Psoas muscle (tissue), 7 donors: ENCODE measurements at regions not wholly inside any gene's neighbourhood (a gene's known extent, or its start where the extent isn't known, plus 50 kb on each side); places are given as distances from the start of the nearest gene placed in this dataset.

ENCODE experiments used
- ATAC-seq, 4 donors: fragments of 200-7000 bp; cut with Tn5 transposase; one replicate each; pipeline ENCODE4 v1.9.1; 2020; ENCODE audit warnings: moderate library complexity in 3 of 4, mild to moderate bottlenecking in 2 of 4
- DNase-seq, 2 donors: peaks; one replicate each; pipeline ENCODE4 v3.0.0-alpha.2; 2020
- H3K27ac ChIP-seq: fragments of 200-600 bp; one replicate; pipeline ENCODE4 v1.8.0; 2022
- H3K27me3 ChIP-seq, 3 donors: fragments of 200-600 bp in 1 of 3; one replicate each; pipeline versions ENCODE4 v1.6.1 to v1.8.0; 2013 to 2022; ENCODE audit warnings: low read length in 2 of 3, mild to moderate bottlenecking in 2 of 3, moderate library complexity in 1 of 3; ENCODE audit not compliant: insufficient read depth in 3 of 3
- H3K36me3 ChIP-seq, 2 donors: fragments of 200-600 bp in 1 of 2; one replicate each; pipeline versions ENCODE4 v1.6.1 to v1.8.0; 2013 to 2022; ENCODE audit warnings: low read depth in 1 of 2, mild to moderate bottlenecking in 1 of 2, moderate library complexity in 1 of 2; ENCODE audit not compliant: insufficient read depth in 1 of 2
- H3K4me1 ChIP-seq: fragments of 200-600 bp; one replicate; pipeline ENCODE4 v1.8.0; 2022
- H3K4me3 ChIP-seq: fragments of 200-600 bp; one replicate; pipeline ENCODE4 v1.8.0; 2022; ENCODE audit warnings: mild to moderate bottlenecking
- H3K9me3 ChIP-seq: fragments of 200-600 bp; one replicate; pipeline ENCODE4 v1.8.0; 2022
- CTCF ChIP-seq: fragments of 200-600 bp; IDR thresholded peaks from one replicate; pipeline ENCODE4 v1.8.0; 2022; ENCODE audit warnings: antibody characterized with exemption
- WGBS, 3 donors: extraction: QIAGEN DNeasy Blood & Tissue Kit; methylation state at CpG; one replicate each; pipeline versions ENCODE4 v1.1.6 to v1.1.7; 2013; 5-methylcytosine and 5-hydroxymethylcytosine counted together
- intact Hi-C, 2 donors: fragments of 100-400 bp; cut with DNase I; formaldehyde crosslinking; loops; one replicate each; pipeline versions ENCODE4 v1.11.0 to v1.14.2; 2022
- donor health status: healthy with polysubstance abuse.
- donor health status: DM: no; HTN: no; CAD: no; lungs with moderate emphysema.
- donor health status: Bipolar disorder and iron deficiency.
- donor health status: healthy.
- donor health status: DM: yes; HTN: yes; CAD: no.
- donor health status: DM: no; HTN: no; CAD: no.
- donor health status: DM: yes; HTN: yes; CAD: no.

GRCh38 chr5:117337064-117337749, 762.6 kb upstream of the SEMA6A start:
- Histone ChIP-seq H3K36me3 (no peaks in the 10 kb centered on the region), H3K4me3 (no peak overlapping the region), H3K27ac (no peak overlapping the region), H3K9me3 (no peaks in the 10 kb centered on the region), H3K4me1 (no peaks in the 10 kb centered on the region), H3K27me3 (no peaks in the 10 kb centered on the region)
- DNase-seq: no peak
- no peak for ATAC-seq
- TF ChIP-seq CTCF: no peak
- intact Hi-C loops: no loop called here
- WGBS, 3 donors: 67 to 82% (median 72%) methylated on average over 4 of the region's 4 CpGs

GRCh38 chr5:117336208-117336607, 761.6 kb upstream of the SEMA6A start:
- intact Hi-C loops: no loop called here
- 83 to 93% (median 85%) methylated on average over 3 of the region's 3 CpGs for whole genome bisulfite sequencing, 3 donors
- no peaks in the 10 kb centered on the region for H3K27me3 ChIP-seq
- H3K4me3 ChIP-seq: no peak overlapping the region
- H3K36me3 ChIP-seq: no peaks in the 10 kb centered on the region
- ATAC-seq (no peak), DNase-seq (no peak)
- no peak overlapping the region for H3K27ac ChIP-seq
- H3K4me1 ChIP-seq: no peaks in the 10 kb centered on the region
- no peaks in the 10 kb centered on the region for H3K9me3 ChIP-seq
- no peak for TF ChIP-seq CTCF

DNA sequence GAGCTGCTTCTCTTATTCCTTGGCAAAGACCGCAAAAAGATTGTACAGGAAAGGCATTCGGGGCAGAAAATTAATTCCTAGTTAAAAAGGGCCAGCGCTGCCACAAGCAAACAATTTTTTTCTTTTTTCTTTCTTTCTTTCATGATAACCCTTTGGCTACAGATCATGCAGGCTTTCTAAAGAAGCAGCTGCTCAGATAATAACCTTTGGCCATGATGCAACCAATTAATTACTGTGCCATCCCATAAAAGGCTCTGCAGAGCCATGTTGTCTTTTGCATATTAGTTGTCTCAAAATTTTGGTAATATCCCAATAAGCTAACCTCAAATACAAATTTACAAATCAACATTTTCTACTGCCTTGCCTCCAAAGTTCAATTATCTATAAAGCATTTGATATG, 758.4 kb upstream of the SEMA6A start:
- ATAC-seq (no peak), DNase-seq (no peak)
- 49 to 74% (median 57%) methylated on average over 3 of the region's 3 CpGs for WGBS, 3 donors
- Histone ChIP-seq H3K4me1 (no peaks in the 10 kb centered on the region), H3K4me3 (no peak overlapping the region), H3K27ac (no peak overlapping the region), H3K9me3 (no peaks in the 10 kb centered on the region), H3K27me3 (no peaks in the 10 kb centered on the region), H3K36me3 (no peaks in the 10 kb centered on the region)
- intact Hi-C loops: no loop called here
- TF ChIP-seq CTCF: no peak

DNA sequence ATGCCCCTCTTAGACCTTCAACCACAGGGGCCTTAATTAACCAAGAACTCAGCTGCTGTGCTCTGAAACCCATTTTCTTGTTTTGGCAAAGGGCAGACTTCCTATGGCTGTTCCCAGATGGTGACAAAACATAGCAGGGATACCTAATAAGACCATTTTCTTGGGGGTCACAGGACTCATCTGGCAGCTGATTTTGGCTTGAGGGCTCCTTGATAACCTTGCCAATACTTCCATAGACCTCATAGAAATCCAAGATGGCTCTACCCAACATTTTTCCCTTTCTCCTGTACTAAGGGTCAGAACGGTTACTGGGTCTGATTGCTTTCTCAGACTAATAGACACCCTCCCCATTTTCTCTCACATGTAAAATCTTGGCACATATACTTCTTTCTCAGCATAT, 757.7 kb upstream of the SEMA6A start:
- ATAC-seq (no peak), DNase-seq (no peak)
- intact Hi-C loops: no loop called here
- Histone ChIP-seq H3K4me3 (no peak overlapping the region), H3K27ac (no peak overlapping the region), H3K4me1 (no peaks in the 10 kb centered on the region), H3K9me3 (no peaks in the 10 kb centered on the region), H3K27me3 (no peaks in the 10 kb centered on the region), H3K36me3 (no peaks in the 10 kb centered on the region)
- WGBS, 3 donors: 85 to 100% (median 96%) methylated on average over 1 of the region's 1 CpG
- TF ChIP-seq CTCF: no peak

GRCh38 chr5:117327511-117327910, 752.9 kb upstream of the SEMA6A start:
- H3K4me3 ChIP-seq: no peak overlapping the region
- no peak for DNase-seq
- 76 to 83% (median 81%) methylated on average over 1 of the region's 1 CpG for WGBS, 3 donors
- no peaks in the 10 kb centered on the region for H3K9me3 ChIP-seq
- intact Hi-C loops: no loop called here
- no peaks in the 10 kb centered on the region for H3K36me3 ChIP-seq
- no peak for ATAC-seq
- H3K4me1 ChIP-seq: no peaks in the 10 kb centered on the region
- no peaks in the 10 kb centered on the region for H3K27me3 ChIP-seq
- no peak overlapping the region for H3K27ac ChIP-seq
- TF ChIP-seq CTCF: no peak
